T-helper 22 cell (primary cell): ENCODE measurements at regions not wholly inside any gene's neighbourhood (a gene's known extent, or its start where the extent isn't known, plus 50 kb on each side); places are given as distances from the start of the nearest gene placed in this dataset.
"Not testable (repeated sequence)": the region's sequence is repeated elsewhere in the genome, so short reads cannot be mapped to it uniquely, and the experiment has no call there.

Source experiments
- DNase-seq: peaks from one replicate; pipeline ENCODE4 v3.0.0-alpha.2; 2020; ENCODE audit warnings: low read depth

DNA sequence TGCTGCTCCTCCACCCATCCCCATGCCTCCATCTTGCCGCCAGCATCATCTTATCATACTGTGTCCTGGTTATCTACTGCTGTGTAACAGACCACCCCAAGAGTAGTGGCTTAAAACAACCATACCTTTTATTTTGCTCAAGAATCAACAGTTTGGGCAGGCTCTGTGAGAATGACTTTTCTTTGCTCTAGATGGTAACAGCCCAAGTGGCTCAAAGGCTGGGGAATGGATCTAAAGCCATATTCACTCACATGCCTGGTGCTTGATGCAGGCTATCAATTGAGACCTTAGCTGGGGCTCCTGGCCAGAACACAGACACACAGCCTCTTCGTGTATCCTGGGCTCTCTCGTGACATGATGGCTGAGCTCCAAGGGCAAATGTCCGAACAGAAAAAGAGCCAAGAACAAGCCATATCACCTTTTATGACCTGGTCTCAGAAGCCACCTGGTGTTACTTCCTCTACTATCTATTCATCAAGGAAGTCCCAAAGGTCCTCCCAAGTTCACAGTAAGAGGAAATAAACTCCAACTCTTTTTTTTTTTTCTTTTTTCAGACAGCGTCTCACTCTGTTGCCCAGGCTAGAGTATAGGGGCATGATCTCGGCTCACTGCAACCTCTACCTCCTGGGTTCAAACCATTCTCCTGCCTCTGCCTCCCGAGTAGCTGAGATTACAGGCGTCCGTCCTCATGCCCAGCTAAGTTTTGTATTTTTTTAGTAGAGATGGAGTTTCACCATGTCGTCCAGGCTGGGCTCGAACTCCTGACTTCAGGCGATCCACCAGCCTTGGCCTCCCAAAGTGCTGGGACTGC is 159.3 kb upstream of the JARID2 start:
- DNase-seq = no peak

DNA sequence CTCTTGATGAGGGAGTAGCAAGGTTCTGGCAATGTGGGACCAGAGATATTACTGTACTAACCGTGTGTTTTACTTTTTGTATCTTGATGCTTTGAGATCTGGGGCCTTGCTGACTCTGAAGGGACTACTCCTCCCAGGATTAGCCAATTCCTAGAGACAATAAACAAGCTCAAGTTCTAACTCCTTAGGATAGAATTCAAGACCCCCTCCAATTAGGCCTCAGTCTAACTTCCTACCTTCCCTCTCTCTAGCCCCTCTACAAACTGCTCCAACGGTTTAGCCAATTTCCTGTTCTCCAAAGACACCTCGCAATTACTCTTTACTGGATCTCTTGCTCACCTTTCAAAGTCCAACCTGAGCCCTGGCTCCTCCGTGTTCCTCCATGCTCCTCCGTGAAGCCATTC is 158.7 kb upstream of the JARID2 start:
- DNase-seq = no peak

DNA sequence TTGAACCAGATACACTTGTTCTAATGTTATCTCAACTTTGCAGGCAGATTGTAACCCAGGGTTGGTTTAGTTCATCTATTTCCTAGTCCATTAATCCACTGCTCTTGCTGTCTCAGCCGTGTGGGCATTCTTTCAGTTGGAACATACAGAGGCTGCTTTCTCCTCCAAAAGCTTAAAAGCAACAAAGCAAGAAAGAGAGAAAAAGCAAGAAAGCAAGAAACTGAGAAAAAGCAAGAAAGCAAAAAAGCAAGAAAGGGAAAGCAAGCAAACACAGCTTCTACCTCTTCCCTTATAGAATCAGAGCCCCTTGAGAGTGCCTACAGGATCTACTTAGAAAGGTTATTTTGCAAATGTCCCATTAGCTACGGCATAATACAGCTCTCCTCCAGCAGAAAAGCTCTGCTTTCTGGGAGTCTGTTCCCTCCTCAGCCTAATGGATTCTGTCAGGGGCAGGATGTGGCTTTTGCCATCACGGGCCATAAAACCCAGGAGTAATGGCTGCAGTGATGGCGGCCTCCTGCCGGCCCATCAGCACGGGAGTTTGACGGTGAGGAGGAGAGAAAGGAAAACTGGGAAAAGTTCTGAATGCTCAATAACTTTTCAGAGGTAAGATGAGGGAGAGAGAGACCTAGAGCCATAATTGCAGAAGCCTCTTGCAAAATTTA is 156.8 kb upstream of the JARID2 start:
- DNase-seq = no peak

DNA sequence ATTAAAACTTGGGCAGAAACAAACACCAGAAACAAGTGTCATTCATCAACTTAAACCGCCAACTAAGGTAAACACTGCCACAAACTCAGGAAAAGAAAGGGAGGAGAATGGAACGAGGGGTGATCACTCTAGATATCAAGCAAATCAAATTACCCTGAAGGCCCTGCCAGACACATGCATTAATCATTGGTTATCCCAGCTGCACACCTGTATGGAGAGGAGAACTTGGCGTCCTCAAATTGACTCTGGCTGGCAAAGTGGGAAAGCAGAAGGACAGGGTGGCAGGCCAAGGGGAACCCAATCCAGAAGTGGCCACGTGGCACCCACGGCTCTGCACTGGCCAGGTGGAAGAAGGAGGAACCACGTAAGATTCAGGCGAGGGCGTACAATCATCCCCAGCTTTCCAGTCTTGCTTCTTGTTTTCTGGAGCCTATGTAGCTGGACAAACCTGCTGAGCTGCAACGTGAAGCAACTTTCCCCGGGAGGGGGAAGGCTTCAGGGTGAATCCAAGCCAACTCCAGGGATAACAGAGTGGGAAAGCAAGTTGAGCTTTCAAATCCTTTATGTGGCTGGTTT is 156.2 kb upstream of the JARID2 start:
- DNase-seq = no peak

DNA sequence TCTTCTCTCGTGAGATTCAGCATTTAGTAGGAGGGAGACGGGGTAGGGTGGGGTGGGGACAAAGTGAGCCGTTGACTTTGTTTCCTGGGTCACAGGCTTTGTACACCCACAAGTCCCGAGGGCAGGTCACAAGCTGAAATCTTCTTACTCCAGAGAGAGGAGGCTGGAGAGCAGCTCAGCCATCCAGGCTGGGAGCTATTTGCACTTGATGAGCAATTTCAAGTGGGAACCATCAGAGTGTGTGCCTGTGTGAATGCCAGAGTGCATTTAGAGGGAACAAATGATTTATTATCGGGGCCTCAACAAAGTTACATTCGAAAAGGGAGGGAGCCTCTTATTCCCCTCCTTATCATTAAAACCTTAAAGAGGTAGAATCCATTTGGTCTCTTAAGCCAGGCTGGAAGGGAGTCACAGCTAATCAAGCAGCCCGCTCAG is 155.7 kb upstream of the JARID2 start:
- no peak for DNase-seq

DNA sequence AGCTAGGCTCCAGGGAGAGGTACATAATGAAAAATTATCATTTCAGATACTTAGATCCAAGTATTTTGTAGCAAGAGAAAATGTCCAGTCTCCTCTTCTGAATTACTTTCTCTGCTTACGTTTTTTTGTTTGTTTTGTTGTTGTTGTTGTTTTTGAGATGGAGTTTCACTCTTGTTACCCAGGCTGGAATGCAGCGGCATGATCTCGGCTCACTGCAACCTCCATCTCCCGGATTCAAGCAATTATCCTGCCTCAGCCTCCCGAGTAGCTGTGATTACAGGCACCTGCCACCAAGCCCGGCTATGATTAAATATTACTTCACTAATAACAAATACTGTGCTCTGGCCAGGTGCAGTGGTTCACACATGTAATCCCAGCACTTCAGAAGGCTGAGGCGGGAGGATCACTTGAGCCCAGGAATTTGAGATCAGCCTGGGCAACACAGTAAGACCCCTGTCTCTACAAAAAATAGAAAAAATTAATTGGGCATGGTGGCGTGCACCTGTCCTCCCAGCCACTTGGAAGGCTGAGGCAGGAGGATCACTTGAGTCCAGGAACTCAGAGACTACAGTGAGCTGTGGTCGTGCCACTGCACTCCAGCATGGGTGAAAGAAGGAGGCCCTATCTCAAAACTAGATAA is 155.0 kb upstream of the JARID2 start:
- no peak for DNase-seq

DNA sequence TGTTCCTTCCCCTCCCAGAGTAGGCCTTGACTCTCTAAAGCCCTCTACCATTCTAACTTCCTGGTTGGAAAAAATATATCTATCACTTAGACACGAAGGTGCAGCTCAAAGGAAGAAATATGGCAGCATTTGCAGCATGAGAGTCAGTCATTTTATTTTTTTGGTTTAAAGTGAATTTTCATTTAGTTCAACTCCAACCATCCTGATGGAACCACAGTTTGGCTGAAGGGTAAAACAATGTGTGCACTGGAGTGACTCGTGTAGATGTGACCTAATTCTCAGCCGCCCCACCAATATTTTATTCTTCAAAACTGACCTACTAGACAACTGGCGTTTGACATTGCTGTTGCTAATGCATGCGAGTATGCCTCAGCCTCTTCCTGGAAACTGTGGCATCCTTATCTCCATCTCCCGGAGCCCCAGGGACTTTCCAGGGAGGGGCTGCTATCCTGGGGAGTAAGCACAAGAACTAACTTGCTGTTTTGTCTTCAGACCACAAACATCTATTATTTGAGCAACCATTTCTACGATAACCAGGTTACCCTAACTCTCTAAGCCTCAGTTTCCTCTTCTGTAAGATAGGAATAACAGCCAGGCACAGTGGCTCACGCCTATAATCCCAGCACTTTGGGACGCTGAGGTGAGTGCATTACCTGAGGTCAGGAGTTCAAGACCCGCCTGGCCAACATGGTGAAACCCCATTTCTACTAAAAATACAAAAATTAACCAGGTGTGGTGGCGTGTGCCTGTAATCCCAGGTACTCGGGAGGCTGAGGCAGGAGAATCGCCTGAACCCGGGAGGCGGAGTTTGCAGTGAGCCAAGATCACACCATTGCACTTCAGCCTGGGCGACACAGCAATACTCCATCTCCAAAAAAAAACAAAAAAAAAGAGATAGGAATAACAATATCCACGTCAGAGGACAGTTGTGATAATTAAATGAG is 148.7 kb upstream of the JARID2 start:
- no peak for DNase-seq

DNA sequence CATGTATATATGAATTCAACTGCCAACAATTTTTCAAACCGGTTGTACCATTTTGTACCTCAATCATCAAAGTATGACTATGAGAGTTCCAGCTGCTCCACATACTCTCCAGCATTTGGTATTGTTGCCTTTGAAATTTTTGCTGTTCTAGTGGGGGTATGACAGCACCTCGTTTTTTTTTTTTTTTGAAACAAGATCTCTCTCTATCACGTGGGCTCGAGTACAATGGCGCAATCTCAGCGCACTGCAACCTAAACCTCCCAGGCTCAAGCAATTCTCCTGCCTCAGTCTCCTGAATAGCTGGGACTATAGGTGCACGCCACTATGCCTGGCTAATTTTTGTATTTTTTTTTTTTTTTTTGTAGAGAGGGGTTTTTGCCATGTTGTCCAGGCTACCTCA is 144.7 kb upstream of the JARID2 start:
- DNase-seq = no peak

DNA sequence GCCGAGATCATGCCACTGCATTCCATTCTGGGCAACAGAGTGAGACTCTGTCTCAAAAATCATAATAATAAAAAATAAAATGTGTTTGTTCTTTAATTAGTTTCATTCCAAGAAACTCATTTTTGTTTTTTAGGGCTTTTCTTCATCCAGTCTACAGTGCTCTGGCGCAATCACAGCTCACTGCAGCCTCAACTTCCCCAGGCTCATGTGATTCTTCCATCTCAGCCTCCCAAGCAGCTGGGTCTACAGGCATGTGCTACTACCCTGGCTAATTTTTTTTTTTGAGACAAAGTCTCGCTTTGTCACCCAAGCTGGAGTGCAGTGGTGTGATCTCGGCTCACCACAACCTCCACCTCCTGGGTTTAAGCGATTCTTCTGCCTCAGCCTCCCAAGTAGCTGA is 143.6 kb upstream of the JARID2 start:
- DNase-seq = no peak

DNA sequence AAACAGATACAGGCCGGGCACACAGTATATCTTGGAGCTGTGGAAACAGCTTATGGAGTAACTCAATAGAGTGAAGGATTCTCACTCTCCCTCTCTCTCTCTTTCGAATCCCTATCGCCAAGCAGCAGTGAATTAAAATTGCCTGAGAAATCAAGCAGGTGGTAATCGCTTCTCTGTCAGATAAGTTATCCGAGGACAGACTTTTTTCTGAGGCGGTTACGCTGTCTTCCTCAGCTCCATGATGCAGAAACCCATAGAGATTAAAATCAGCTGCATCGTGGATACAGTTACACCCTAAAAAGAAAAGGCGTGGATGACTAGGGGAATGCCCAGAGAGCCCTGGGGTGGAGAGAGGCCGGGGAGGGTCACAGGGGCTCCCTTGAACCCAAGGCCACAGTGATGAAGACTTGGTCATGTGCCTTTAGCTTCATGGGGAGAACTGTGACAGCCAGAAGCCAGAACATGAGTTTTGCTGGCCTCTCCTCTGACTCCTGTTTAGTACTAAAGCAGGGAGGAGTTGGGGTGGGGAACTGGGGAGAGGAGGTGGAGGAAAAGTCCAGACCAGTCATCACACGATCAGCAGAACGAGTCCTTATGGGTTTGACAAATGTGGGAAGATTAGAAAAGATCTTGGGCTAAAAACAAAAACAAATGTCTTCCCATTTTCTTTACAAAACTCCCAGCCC is 138.8 kb upstream of the JARID2 start:
- no peak for DNase-seq

DNA sequence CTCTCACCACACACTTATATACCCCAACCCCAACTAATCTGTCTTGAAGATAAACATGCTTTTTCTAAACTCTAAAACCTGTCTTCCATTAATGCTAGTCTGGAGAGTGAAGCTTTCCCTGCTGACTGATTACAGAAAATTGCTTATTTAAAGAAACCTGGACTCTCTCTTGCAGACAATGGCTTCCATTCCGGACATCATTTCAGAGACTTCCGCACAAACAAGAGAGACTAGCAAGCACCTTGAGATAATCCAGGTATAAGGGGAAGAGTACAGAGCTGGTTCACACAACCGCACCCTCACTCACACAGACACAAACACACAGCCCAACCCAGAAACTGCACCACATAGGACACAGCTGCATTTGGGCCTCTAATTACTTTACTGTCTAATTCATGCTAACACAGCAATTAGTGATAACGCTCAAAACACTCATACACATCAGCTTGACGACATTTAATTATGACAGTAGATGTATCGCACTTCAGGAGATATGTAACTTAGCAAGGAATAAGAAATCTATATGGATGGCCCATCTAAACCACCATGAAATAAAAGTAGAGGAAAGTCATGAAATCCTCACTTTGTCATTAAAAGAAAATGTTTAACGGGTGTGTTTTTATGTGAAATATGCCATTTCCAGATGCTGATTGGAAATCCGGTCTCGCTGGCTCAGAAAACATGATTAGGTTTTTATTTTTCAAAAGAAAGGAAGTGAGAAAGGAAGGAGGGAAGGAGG is 138.1 kb upstream of the JARID2 start:
- DNase-seq = no peak

DNA sequence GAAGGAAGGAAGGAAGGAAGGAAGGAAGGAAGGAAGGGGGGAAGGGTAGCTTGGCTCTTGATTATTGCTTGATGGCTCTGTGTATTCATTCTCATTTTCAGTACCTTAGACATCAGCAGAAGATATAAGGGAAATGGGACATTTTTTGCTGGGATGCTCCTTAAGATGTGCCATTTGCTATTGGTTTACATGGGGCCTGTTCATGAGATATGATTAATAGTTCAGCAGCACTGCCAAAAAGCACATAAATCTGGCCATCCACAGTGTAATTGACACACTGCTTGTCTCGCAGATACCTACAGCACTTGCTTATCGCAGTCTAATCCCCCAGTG is 137.5 kb upstream of the JARID2 start:
- DNase-seq = no peak

DNA sequence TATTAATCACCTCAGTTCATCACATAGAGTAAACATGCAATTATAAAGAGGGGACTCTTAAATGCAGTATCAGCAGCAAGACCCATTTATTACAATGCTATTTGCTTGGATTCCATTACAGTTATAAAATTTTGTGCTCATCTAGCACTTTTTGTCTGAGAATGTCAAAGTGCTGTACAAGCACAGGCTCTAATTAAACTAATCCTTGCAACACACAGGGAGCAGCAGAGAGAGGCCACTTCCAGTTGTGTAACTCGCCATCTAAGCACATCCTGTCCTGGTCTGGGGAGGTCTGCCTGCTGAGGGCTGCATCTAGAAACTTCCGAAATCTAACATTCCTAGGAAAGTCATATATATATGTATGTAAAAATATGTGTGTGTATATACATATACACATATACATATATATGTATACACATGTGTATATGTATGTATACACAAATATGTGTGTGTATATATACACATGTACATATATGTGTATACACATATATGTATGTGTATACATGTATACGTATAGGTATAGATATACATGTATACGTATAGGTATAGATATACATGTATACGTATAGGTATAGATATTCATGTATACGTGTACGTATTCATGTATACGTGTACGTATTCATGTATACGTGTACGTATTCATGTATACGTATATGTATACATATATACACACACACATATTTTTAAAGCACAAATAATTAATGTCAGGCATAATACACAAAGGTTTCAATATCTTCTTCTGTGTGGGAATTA is 136.4 kb upstream of the JARID2 start:
- DNase-seq = no peak

DNA sequence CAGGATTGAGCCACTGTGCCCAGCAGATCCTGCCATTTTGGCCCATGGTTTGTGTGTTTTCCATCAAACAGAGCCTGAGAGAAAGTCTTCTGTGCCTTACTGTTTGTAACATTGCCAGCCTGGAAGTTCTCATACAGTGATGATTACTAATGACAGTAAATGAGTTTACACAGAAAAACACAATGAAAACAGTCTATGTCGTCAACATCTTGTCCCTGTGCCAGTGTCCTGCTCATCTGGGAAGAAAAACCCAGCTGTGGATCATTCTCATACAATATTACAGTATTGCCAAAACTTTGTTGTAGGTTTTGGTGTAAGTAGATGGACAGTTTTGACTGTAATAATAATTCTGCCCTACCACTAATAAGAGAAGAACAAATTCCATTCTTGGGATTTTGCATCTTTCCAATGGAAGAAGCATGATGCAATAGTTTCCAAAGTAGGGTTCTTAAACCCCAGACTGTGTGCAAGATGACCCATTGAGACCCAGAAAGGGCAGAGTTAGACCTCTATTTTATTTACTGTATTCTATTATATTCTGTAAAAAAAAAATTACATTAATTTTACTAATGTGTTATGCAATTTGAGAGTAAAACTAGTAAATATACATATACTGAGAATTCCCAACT is 135.0 kb upstream of the JARID2 start:
- no peak for DNase-seq

DNA sequence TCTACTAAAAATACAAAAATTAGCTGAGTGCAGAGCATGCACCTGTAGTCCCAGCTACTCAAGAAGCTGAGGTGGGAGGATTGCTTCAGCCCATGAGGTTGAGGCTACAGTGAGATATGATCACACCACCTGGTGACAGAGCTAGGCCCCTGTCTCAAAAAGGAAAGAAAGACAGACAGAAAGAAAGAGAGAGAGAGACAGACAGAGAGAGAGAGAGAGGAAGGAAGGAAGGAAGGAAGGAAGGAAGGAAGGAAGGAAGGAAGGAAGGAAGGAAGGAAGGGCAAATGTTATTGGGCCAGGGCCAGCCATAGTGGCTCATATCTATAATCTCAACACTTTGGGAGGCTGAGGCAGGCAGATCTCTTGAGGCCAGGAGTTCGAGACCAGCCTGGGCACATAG is 134.3 kb upstream of the JARID2 start:
- DNase-seq = not testable (repeated sequence)

DNA sequence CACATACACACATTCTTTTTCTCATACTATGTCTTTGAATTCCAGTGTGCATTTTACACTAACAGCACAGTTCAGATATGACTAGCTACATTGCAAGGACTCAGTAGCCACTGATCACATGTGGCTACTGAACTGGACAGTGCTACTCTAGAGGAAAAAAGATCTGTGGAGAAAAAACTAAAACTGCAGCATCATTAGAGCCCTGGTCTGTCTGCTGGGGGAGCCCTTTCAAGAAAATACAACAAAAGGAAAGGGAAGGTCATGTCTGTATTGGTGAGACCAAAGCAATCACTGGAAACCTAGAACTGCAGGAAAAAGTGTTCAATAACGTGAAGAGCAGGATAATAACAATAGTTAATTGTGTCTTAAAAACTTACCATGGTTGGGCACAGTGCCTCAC is 132.3 kb upstream of the JARID2 start:
- DNase-seq = no peak

DNA sequence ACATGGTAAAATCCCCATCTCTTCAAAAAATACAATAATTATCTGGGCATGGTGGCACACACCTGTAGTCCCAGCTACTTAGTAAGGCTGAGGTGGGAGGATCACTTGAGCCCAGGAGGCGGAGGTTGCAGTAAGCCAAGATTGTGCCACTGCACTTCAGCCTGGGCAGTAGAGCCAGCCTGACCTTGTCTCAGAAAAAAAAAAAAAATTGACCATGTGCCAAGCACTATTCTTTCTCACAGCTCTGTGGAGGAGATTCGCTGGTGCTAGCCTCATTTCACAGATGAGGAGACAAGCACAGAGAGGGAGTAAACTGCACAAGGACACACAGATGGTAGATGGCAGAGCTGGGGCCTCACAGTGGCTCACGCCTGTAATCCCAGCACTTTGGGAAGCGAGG is 131.8 kb upstream of the JARID2 start:
- DNase-seq = no peak

DNA sequence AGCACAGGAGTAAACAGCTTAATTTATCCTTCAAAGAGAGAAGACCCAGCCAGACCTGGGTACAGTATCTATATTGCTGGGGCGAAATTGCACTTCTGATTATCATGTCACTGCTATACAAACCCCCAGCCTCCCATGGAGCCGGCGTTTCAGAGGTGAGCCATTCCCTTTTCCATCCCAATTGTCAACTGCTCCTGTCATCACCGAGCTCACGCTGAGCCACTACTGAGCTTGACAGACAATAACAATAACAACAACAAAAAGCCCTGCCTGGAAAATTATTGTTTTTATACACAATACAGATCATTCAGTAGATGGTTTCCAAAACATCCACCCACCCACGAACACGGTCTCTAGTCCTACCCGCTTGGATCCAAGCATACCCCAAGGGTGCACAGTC is 129.0 kb upstream of the JARID2 start:
- no peak for DNase-seq

DNA sequence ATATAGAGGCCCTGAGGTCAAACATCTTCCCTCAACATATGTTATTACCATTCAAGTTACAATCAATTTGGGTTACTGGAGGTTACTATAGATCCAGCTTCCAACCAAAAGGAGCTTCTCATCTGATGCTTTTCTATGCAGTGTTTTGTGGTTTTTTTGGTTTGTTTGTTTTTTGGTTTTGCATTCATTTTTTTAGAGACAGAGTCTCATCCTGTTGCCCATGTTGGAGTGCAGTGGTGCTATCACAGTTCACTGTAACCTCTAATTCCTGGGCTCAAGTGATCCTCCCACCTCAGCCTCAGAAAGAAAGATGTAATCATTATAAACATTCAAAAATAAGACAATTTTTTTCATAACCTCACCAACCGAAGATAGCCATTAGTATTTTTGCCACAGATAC is 124.4 kb upstream of the JARID2 start:
- DNase-seq = no peak
